ENCODE measurements at regions not wholly inside any gene's neighbourhood (a gene's known extent, or its start where the extent isn't known, plus 50 kb on each side); places are given as distances from the start of the nearest gene placed in this dataset.
"Not testable (repeated sequence)": the region's sequence is repeated elsewhere in the genome, so short reads cannot be mapped to it uniquely, and the experiment has no call there.

DNA sequence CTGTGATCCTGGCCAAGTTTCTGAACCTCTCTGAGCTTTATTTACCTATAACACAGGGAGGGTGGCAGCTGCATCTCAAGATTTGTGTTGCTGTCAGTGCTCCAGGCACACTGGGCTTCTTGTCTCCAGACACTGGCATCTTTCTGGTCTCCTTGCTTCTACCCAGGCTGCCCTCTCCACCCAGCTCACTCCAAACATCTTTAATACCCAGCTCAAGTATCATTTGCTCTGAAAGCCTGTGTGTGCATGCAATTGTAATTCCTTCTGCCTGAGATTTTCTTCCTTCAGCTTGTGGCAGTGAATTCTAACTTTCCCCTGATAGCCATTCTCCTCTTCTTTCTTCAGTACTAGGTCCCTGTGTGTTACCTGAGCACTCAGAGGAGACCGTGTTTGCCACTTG, 50.7 kb upstream of the USP7 start:
- no peak for DNase-seq (ENCODE audit: low read depth, low spot score)
- no peak overlapping the region for H3K4me3 Mint-ChIP-seq
- peaks cover 4% of the 10 kb centered on the region for H3K4me1 Mint-ChIP-seq
- peaks cover 4% of the 10 kb centered on the region for H3K9me3 Mint-ChIP-seq
- H3K36me3 Mint-ChIP-seq (ENCODE audit: low read depth), result no peaks in the 10 kb centered on the region
- TF ChIP-seq, protein P1, sequence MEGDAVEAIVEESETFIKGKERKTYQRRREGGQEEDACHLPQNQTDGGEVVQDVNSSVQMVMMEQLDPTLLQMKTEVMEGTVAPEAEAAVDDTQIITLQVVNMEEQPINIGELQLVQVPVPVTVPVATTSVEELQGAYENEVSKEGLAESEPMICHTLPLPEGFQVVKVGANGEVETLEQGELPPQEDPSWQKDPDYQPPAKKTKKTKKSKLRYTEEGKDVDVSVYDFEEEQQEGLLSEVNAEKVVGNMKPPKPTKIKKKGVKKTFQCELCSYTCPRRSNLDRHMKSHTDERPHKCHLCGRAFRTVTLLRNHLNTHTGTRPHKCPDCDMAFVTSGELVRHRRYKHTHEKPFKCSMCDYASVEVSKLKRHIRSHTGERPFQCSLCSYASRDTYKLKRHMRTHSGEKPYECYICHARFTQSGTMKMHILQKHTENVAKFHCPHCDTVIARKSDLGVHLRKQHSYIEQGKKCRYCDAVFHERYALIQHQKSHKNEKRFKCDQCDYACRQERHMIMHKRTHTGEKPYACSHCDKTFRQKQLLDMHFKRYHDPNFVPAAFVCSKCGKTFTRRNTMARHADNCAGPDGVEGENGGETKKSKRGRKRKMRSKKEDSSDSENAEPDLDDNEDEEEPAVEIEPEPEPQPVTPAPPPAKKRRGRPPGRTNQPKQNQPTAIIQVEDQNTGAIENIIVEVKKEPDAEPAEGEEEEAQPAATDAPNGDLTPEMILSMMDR (conservative IDR thresholded peaks at IDR 0.05), result no peak
- H3K27ac Mint-ChIP-seq (ENCODE audit: unreplicated experiment), result no peak overlapping the region
- H3K27me3 Mint-ChIP-seq (ENCODE audit: low read depth), result no peaks in the 10 kb centered on the region

- TF ChIP-seq, protein P1 (conservative IDR thresholded peaks at IDR 0.05), result no peak
- DNase-seq (ENCODE audit: low read depth, low spot score), result no peak
- H3K27ac Mint-ChIP-seq (ENCODE audit: unreplicated experiment), result no peak overlapping the region
- no peaks in the 10 kb centered on the region for H3K27me3 Mint-ChIP-seq (ENCODE audit: low read depth)
- no peak overlapping the region for H3K4me3 Mint-ChIP-seq
- H3K4me1 Mint-ChIP-seq, result peaks cover 4% of the 10 kb centered on the region
- peaks cover 4% of the 10 kb centered on the region for H3K9me3 Mint-ChIP-seq
- H3K36me3 Mint-ChIP-seq (ENCODE audit: low read depth), result no peaks in the 10 kb centered on the region
Measured at GRCh38 chr16:9015489-9015888, 51.8 kb upstream of the USP7 start.

DNA sequence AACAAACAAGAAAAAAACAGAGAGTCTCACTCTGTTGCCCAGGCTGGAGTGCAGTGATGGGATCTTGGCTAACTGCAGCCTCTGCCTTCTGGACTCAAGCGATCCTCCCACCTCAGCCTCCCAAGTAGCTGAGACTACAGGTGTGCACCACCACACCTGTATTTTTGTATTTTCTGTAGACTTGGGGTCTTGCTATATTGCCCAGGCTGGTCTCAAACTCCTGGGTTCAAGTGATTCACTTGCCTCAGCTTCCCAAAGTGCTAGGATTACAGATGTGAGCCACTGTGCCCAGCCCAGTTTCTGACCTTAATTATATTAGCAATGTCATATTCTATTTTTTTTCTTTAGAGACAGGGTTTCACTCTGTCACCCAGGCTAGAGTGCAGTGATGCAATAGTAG, 52.3 kb upstream of the USP7 start:
- not testable (repeated sequence) for H3K4me1 Mint-ChIP-seq; DNase-seq (ENCODE audit: low read depth, low spot score); H3K36me3 Mint-ChIP-seq (ENCODE audit: low read depth); H3K27me3 Mint-ChIP-seq (ENCODE audit: low read depth); H3K4me3 Mint-ChIP-seq; H3K27ac Mint-ChIP-seq (ENCODE audit: unreplicated experiment); H3K9me3 Mint-ChIP-seq

DNA sequence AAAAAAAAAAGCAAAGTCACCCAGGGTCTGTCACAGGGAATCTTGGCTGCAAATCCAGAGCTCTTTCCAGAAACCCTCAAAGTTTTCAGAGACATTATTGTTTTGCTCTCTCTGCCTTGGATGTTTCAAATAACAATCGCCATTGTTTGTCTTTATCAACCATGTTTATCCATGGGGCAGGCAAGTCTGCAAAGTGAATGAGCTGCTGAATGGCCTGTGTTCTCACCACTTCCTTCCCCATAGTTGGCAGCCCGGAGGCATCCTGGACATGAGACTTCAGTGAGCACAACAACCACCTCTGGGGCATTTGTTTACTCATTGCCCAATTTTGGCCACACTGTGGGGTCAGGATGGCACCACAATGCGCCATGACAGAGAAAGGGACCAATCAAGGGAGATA, 53.1 kb upstream of the USP7 start:
- TF ChIP-seq, protein P1 (conservative IDR thresholded peaks at IDR 0.05), result no peak
- no peak overlapping the region for H3K27ac Mint-ChIP-seq (ENCODE audit: unreplicated experiment)
- H3K4me1 Mint-ChIP-seq, result peaks cover 4% of the 10 kb centered on the region
- H3K4me3 Mint-ChIP-seq, result no peak overlapping the region
- H3K27me3 Mint-ChIP-seq (ENCODE audit: low read depth), result no peaks in the 10 kb centered on the region
- H3K36me3 Mint-ChIP-seq (ENCODE audit: low read depth), result no peaks in the 10 kb centered on the region
- H3K9me3 Mint-ChIP-seq, result peaks cover 4% of the 10 kb centered on the region
- DNase-seq (ENCODE audit: low read depth, low spot score), result no peak

GRCh38 chr16:9027070-9027799, 63.5 kb upstream of the USP7 start:
- no peak overlapping the region for H3K27ac Mint-ChIP-seq (ENCODE audit: unreplicated experiment)
- TF ChIP-seq, protein P1 (conservative IDR thresholded peaks at IDR 0.05), result no peak
- H3K9me3 Mint-ChIP-seq, result no peaks in the 10 kb centered on the region
- no peak overlapping the region for H3K4me3 Mint-ChIP-seq
- H3K4me1 Mint-ChIP-seq, result no peaks in the 10 kb centered on the region
- H3K36me3 Mint-ChIP-seq (ENCODE audit: low read depth), result no peaks in the 10 kb centered on the region
- H3K27me3 Mint-ChIP-seq (ENCODE audit: low read depth), result no peaks in the 10 kb centered on the region
- no peak for DNase-seq (ENCODE audit: low read depth, low spot score)

DNA sequence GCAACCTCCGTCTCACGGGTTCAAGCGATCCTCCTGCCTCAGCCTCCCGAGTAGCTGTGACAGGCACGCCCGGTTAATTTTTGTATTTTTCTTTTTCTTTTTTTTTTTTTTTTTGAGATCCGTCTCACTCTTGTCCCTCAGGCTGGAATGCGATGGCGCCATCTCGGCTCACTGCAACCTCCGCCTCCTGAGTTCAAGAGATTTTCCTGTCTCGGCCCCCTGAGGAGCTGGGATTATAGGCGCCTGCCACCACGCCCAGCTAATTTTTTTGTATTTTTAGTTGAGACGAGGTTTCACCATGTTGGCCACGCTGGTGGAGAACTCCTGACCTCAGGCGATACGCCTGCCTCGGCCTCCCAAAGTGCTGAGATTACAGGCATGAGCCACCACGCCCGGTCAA, 63.0 kb upstream of the HAPSTR1 start:
- H3K9me3 Mint-ChIP-seq, result not testable (repeated sequence)

More for the DNA sequence above, 63.0 kb upstream of the HAPSTR1 start:
- DNase-seq (ENCODE audit: low read depth, low spot score); H3K4me1 Mint-ChIP-seq; H3K36me3 Mint-ChIP-seq (ENCODE audit: low read depth); H3K27ac Mint-ChIP-seq (ENCODE audit: unreplicated experiment); H3K27me3 Mint-ChIP-seq (ENCODE audit: low read depth); H3K4me3 Mint-ChIP-seq: not testable (repeated sequence)
